Upper lobe of left lung (tissue), 4 donors: ENCODE measurements at regions not wholly inside any gene's neighbourhood (a gene's known extent, or its start where the extent isn't known, plus 50 kb on each side); places are given as distances from the start of the nearest gene placed in this dataset.
A peak's percentile ranks its signal among the peaks of the same experiment; 100 is the strongest.
"Not testable (repeated sequence)": the region's sequence is repeated elsewhere in the genome, so short reads cannot be mapped to it uniquely, and the experiment has no call there.

Experiments
- CTCF ChIP-seq, 6 experiments: fragments of 450-650 bp in 4 of 6; fragments of 200-600 bp in 2 of 6; sonication (generic) in 2 of 6; IDR thresholded peaks; one replicate each; pipeline ENCODE4 v1.5.1; 2016 to 2019; ENCODE audit warnings: antibody characterized with exemption in 6 of 6
- EP300 ChIP-seq, 4 donors: sonication (generic); formaldehyde crosslinking; IDR thresholded peaks; one replicate each; pipeline ENCODE4 v1.5.1; 2017; ENCODE audit warnings: antibody characterized with exemption in 4 of 4, control low read depth in 2 of 4
- POLR2AphosphoS5 ChIP-seq, 2 donors: sonication (generic); formaldehyde crosslinking; IDR thresholded peaks; one replicate each; pipeline ENCODE4 v1.5.1; 2017; ENCODE audit warnings: antibody characterized with exemption in 2 of 2

GRCh38 chr9:73087876-73088275 lies 63.8 kb upstream of the ANXA1 start:
- TF ChIP-seq POLR2AphosphoS5 (IDR thresholded peaks at IDR 0.05) = peak in 1 of 2 donors; percentile 29
- TF ChIP-seq CTCF, EP300 (IDR thresholded peaks at IDR 0.05): not testable (repeated sequence)
